AG09319 (cell line): ENCODE measurements at regions not wholly inside any gene's neighbourhood (a gene's known extent, or its start where the extent isn't known, plus 50 kb on each side); places are given as distances from the start of the nearest gene placed in this dataset.

Experiments
- DNase-seq: peaks from one replicate; pipeline ENCODE4 v3.0.0-alpha.2; 2010; ENCODE audit warnings: low read depth; ENCODE audit errors: extremely low read depth
- CTCF ChIP-seq: IDR thresholded peaks from 2 replicates; pipeline ENCODE4 v1.5.1; 2011; ENCODE audit warnings: low read depth, mild to moderate bottlenecking, inconsistent platforms, low read length, moderate library complexity

GRCh38 chr15:101551696-101552591 lies 62.4 kb upstream of the PCSK6 start:
- DNase-seq = no peak
- no peak for TF ChIP-seq CTCF

GRCh38 chr15:101550124-101550523 lies 60.6 kb upstream of the PCSK6 start:
- no peak for DNase-seq
- TF ChIP-seq CTCF = no peak

GRCh38 chr15:101549647-101550046 lies 60.1 kb upstream of the PCSK6 start:
- DNase-seq = no peak
- no peak for TF ChIP-seq CTCF

- TF ChIP-seq CTCF = no peak
- DNase-seq = no peak
Observed at GRCh38 chr15:101547737-101548136, 58.2 kb upstream of the PCSK6 start.

- TF ChIP-seq CTCF = no peak
- DNase-seq = no peak
Observed at GRCh38 chr15:101545548-101546505, 56.3 kb upstream of the PCSK6 start.

- DNase-seq = no peak
- no peak for TF ChIP-seq CTCF
Observed at GRCh38 chr15:101544613-101544945, 55.1 kb upstream of the PCSK6 start.
